GM12875 (cell line): ENCODE measurements at regions not wholly inside any gene's neighbourhood (a gene's known extent, or its start where the extent isn't known, plus 50 kb on each side); places are given as distances from the start of the nearest gene placed in this dataset.

Source experiments
- H3K4me3 ChIP-seq: one replicate; pipeline ENCODE4 v1.5.1; 2011; ENCODE audit warnings: low read depth, low read length, control low read depth
- CTCF ChIP-seq: IDR thresholded peaks from 2 replicates; pipeline ENCODE4 v1.5.1; 2011; ENCODE audit warnings: low read depth, mild to moderate bottlenecking, control low read depth, inconsistent platforms, low read length, moderate library complexity, borderline replicate concordance; ENCODE audit not compliant: insufficient read depth

GRCh38 chr17:73972901-73973300 lies 230.6 kb upstream of the RPL38 start:
- no peak for TF ChIP-seq CTCF
- H3K4me3 ChIP-seq, result no peak overlapping the region

- no peak overlapping the region for H3K4me3 ChIP-seq
- no peak for TF ChIP-seq CTCF
Observed at GRCh38 chr17:73973586-73974409, 229.7 kb upstream of the RPL38 start.

- no peak overlapping the region for H3K4me3 ChIP-seq
- no peak for TF ChIP-seq CTCF
Observed at GRCh38 chr17:73974536-73974935, 228.9 kb upstream of the RPL38 start.

- no peak for TF ChIP-seq CTCF
- H3K4me3 ChIP-seq, result no peak overlapping the region
Observed at GRCh38 chr17:73976147-73976546, 227.3 kb upstream of the RPL38 start.

GRCh38 chr17:73976676-73977521 lies 226.6 kb upstream of the RPL38 start:
- no peak for TF ChIP-seq CTCF
- H3K4me3 ChIP-seq, result no peak overlapping the region

GRCh38 chr17:73980517-73980916 lies 223.0 kb upstream of the RPL38 start:
- TF ChIP-seq CTCF, result no peak
- no peak overlapping the region for H3K4me3 ChIP-seq
